Hematopoietic multipotent progenitor cell (in vitro differentiated cells): ENCODE measurements at regions not wholly inside any gene's neighbourhood (a gene's known extent, or its start where the extent isn't known, plus 50 kb on each side); places are given as distances from the start of the nearest gene placed in this dataset.
"Not testable (repeated sequence)": the region's sequence is repeated elsewhere in the genome, so short reads cannot be mapped to it uniquely, and the experiment has no call there.

Experiments used
- DNase-seq, 3 donors: peaks; one replicate each; pipeline ENCODE4 v3.0.0-alpha.2; 2011 to 2015; ENCODE audit warnings: low read depth in 2 of 3, low spot score in 2 of 3

GRCh38 chr6:166708460-166708859 lies 81.4 kb upstream of the RPS6KA2 start:
- DNase-seq: no peak

- peak in 2 of 3 donors; percentile 41 to 61 for DNase-seq
Measured at GRCh38 chr6:166707045-166707444, 80.0 kb upstream of the RPS6KA2 start.

GRCh38 chr6:166705069-166705468 lies 78.0 kb upstream of the RPS6KA2 start:
- no peak for DNase-seq

- no peak for DNase-seq
Measured at GRCh38 chr6:166704171-166704570, 77.1 kb upstream of the RPS6KA2 start.

- no peak for DNase-seq
Measured at GRCh38 chr6:166703149-166703710, 76.2 kb upstream of the RPS6KA2 start.

GRCh38 chr6:166701424-166701823 lies 74.4 kb upstream of the RPS6KA2 start:
- DNase-seq: not testable (repeated sequence)

- peak in 2 of 3 donors; percentile 20 to 55 for DNase-seq
Measured at GRCh38 chr6:166700871-166701270, 73.8 kb upstream of the RPS6KA2 start.

- DNase-seq: no peak
Measured at GRCh38 chr6:166697113-166697512, 70.1 kb upstream of the RPS6KA2 start.

GRCh38 chr6:166693880-166694279 lies 66.8 kb upstream of the RPS6KA2 start:
- DNase-seq: no peak

- DNase-seq: no peak
Measured at GRCh38 chr6:166692723-166693302, 65.8 kb upstream of the RPS6KA2 start.

GRCh38 chr6:166691746-166692145 lies 64.7 kb upstream of the RPS6KA2 start:
- DNase-seq: no peak

- no peak for DNase-seq
Measured at GRCh38 chr6:166691199-166691598, 64.1 kb upstream of the RPS6KA2 start.

- no peak for DNase-seq
Measured at GRCh38 chr6:166689687-166690086, 62.6 kb upstream of the RPS6KA2 start.

GRCh38 chr6:166688901-166689300 lies 61.9 kb upstream of the RPS6KA2 start:
- no peak for DNase-seq

GRCh38 chr6:166687879-166688205 lies 60.8 kb upstream of the RPS6KA2 start:
- DNase-seq: no peak

GRCh38 chr6:166687070-166687878 lies 60.2 kb upstream of the RPS6KA2 start:
- no peak for DNase-seq

GRCh38 chr6:166686317-166686716 lies 59.3 kb upstream of the RPS6KA2 start:
- no peak for DNase-seq

GRCh38 chr6:166684866-166685265 lies 57.8 kb upstream of the RPS6KA2 start:
- no peak for DNase-seq

- DNase-seq: no peak
Measured at GRCh38 chr6:166684170-166684569, 57.1 kb upstream of the RPS6KA2 start.

- DNase-seq: no peak
Measured at GRCh38 chr6:166683477-166683876, 56.4 kb upstream of the RPS6KA2 start.

- DNase-seq: no peak
Measured at GRCh38 chr6:166679566-166679965, 52.5 kb upstream of the RPS6KA2 start.

- no peak for DNase-seq
Measured at GRCh38 chr6:166678426-166678825, 51.4 kb upstream of the RPS6KA2 start.
